ENCODE measurements at regions not wholly inside any gene's neighbourhood (a gene's known extent, or its start where the extent isn't known, plus 50 kb on each side); places are given as distances from the start of the nearest gene placed in this dataset.

DNA sequence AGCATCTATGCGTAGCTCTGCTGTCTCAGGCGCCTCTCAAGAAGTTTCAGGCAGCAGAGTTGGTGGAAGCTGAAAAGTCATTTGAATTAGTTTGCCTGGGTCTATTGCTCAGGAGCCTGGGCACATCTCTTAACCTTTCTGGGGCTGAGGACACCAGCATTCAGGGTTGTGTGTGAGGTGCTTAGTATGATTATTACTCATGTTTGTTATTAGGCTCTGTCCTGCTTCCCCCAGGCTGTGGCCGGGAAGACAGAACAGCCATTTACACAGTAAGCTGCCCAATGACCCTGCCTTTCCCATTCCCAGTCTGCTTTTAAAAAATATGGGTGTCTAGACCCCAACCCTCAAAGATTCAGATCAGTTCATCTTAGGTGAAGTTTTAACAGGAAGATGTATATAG lies 53.9 kb upstream of the CACNA1E start:
- no peak for DNase-seq (ENCODE audit: low read depth, low spot score)

DNA sequence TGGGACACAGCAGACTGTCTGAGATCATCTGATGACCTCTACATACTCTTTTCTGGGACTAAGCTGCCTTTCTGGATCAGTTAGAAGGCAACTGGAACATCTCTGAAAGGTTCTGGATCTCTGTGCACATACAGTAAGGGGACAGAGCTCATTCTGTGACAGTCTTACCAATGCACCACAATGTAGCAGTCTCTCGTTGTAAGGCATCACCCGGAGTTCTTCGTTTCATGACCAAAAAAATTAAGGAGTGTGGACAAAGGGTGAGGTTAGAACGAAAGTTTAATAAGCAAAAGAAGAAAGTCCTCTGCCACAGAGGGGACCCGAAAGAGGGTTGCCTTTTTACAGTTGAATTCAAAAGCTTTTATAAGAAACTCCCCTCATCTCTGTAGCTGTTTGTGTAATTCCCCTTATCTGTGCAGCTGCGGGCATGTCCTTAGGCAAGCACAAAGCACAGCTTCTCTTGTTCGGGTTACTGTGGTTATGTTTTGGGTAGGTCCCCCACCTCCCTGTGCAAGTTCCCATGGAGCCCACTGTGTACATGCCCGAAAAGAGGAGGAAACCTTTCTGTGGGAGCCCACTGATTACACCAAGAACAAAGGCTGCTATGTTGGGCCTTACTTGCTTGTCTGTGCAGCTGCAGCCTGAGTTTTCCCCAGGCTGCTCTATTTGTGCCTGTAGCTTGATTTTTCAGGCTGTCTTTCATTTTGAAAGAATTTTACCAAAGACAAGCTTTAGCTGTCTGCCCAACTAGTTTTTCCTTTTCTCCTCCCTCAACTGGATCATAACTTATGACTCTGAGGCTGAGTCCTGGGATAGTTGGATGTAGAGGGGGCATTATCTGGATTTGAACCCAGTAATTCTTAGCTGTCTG lies 53.1 kb upstream of the CACNA1E start:
- DNase-seq (ENCODE audit: low read depth, low spot score), result no peak

Measured in smooth muscle cell of the brain vasculature (primary cell).